ENCODE measurements at regions not wholly inside any gene's neighbourhood (a gene's known extent, or its start where the extent isn't known, plus 50 kb on each side); places are given as distances from the start of the nearest gene placed in this dataset.

DNA sequence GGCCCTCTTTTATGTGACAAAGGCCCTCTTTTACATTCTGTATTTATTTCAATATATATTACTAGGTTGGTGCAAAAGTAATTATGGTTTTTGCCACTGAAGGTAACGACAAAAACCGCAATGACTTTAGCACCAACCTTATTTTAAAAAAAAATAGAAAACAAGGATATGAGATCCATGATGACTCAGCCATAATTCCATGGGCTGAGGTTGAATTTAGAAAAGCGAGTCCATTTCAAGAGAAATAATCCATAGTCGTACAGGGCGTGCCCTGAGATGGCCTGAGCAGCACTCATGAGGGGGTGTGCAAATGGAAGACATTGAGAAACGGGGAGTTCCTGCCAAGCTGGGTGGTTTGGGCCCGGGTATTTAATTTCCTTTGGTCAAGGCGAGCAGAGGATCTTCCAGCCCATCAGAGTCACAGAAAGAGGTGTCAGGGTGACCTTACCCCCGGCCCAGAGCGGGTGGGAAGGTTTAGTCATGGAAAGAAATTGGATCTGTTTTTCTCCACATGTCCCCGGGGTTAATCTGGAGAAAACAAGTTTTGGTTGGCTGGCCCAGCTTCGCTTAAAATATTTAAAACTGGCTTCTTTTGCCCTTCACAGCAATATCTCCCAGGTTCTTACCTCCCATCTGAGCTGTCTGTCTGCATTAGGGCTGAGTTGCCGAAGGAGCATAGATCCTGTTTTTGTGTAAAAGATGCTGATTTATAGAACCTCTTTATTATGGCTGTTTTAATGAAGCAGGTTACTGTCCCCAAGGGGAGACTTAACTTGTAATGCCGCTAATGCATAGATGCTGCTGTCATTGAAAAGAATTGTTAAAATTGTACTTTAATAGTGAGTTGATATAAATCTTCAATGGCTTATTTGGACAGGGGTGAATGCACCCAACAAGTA, 255.6 kb downstream of the PREX1 start:
- ATAC-seq = no peak
- Mint-ChIP-seq H3K4me1 (ENCODE audit: low read depth) (no peaks in the 10 kb centered on the region), H3K27me3 (ENCODE audit: low read depth) (peaks cover 5% of the 10 kb centered on the region), H3K4me3 (no peak overlapping the region), H3K36me3 (ENCODE audit: insufficient read depth) (no peaks in the 10 kb centered on the region), H3K9me3 (no peaks in the 10 kb centered on the region)
- no peak for DNase-seq

- no peak for ATAC-seq
- Mint-ChIP-seq H3K4me3 (no peak overlapping the region), H3K9me3 (no peaks in the 10 kb centered on the region), H3K4me1 (ENCODE audit: low read depth) (no peaks in the 10 kb centered on the region), H3K27me3 (ENCODE audit: low read depth) (peaks cover 11% of the 10 kb centered on the region), H3K36me3 (ENCODE audit: insufficient read depth) (no peaks in the 10 kb centered on the region)
- DNase-seq = no peak
Measured at GRCh38 chr20:48569679-48570078, 258.1 kb downstream of the PREX1 start.

DNA sequence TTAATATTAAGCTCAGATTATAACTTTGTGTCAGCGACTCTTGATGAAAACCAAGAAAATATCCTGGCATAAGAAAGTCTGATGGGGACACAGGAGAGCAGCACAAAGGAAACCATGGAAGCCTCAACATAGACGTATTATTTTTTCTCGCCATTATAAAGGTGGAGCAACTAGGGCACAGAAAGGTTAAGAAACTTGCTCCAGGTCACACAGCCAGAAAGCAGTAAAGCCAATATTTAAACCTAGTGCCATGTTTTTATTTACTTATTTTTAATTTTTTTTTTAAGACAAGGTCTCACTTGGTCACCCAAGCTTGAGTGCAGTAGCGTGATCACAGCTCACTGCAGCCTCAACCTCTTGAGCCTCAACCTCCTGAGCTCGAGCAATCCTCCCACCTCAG, 259.3 kb downstream of the PREX1 start:
- ATAC-seq = no peak
- no peaks in the 10 kb centered on the region for H3K9me3 Mint-ChIP-seq
- H3K27me3 Mint-ChIP-seq (ENCODE audit: low read depth) = peaks cover 13% of the 10 kb centered on the region
- no peak for DNase-seq
- H3K36me3 Mint-ChIP-seq (ENCODE audit: insufficient read depth) = no peaks in the 10 kb centered on the region
- no peaks in the 10 kb centered on the region for H3K4me1 Mint-ChIP-seq (ENCODE audit: low read depth)
- H3K4me3 Mint-ChIP-seq = no peak overlapping the region

DNA sequence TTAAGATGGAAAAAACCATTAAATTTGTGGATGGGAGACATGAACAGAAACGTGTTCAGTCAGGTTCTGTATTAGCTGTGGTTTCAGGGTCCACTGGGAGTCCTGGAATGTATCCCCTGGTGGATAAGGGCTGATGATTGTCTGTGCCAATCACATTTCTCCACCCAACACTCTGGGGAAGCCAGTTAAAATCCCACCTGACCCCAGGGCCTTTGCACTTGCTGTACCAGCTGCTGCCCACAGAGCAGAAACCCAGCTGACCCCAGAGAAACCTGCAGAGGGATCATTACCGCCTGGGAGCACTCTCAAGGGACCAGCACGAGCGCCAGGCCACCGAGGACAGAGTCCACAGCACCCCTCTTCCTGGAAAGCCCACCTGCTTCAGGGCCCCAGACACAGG, 260.7 kb downstream of the PREX1 start:
- ATAC-seq = no peak
- H3K27me3 Mint-ChIP-seq (ENCODE audit: low read depth) = peaks cover 12% of the 10 kb centered on the region
- no peaks in the 10 kb centered on the region for H3K36me3 Mint-ChIP-seq (ENCODE audit: insufficient read depth)
- DNase-seq = no peak
- no peak overlapping the region for H3K4me3 Mint-ChIP-seq
- H3K4me1 Mint-ChIP-seq (ENCODE audit: low read depth) = no peaks in the 10 kb centered on the region
- no peaks in the 10 kb centered on the region for H3K9me3 Mint-ChIP-seq

DNA sequence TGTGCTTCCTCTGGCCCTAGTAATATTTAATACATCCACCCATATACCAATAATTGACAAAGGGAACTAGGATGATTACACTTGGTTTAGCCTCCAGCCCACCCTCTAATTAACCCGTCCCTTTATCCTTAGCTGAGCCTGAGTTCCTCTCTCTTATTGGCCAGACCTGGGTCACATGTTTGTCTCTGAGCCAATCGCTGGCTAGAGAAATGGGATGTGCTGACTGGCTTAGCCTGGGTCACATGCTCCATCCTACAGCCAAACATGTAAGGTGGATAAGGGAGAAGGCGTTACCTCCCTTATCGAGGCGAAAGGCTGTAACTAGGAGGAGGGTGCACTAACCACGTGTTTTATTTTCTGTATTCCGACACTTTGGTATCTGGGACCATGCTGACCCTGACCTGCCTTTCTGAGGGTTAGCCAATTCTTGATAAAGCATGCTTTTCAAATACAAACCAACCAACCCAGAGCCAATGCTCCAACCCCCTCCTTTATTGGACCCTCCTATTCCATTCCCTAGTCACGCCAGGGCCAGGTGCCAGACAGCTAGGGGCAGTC, 262.7 kb downstream of the PREX1 start:
- Mint-ChIP-seq H3K4me1 (ENCODE audit: low read depth) (no peaks in the 10 kb centered on the region), H3K4me3 (no peak overlapping the region), H3K9me3 (no peaks in the 10 kb centered on the region), H3K36me3 (ENCODE audit: insufficient read depth) (no peaks in the 10 kb centered on the region), H3K27me3 (ENCODE audit: low read depth) (peaks cover 12% of the 10 kb centered on the region)
- ATAC-seq = no peak
- no peak for DNase-seq

- no peaks in the 10 kb centered on the region for H3K9me3 Mint-ChIP-seq
- ATAC-seq = no peak
- peaks cover 12% of the 10 kb centered on the region for H3K27me3 Mint-ChIP-seq (ENCODE audit: low read depth)
- no peak overlapping the region for H3K4me3 Mint-ChIP-seq
- no peaks in the 10 kb centered on the region for H3K4me1 Mint-ChIP-seq (ENCODE audit: low read depth)
- DNase-seq = no peak
- no peaks in the 10 kb centered on the region for H3K36me3 Mint-ChIP-seq (ENCODE audit: insufficient read depth)
Measured at GRCh38 chr20:48563191-48563870, 264.5 kb downstream of the PREX1 start.

DNA sequence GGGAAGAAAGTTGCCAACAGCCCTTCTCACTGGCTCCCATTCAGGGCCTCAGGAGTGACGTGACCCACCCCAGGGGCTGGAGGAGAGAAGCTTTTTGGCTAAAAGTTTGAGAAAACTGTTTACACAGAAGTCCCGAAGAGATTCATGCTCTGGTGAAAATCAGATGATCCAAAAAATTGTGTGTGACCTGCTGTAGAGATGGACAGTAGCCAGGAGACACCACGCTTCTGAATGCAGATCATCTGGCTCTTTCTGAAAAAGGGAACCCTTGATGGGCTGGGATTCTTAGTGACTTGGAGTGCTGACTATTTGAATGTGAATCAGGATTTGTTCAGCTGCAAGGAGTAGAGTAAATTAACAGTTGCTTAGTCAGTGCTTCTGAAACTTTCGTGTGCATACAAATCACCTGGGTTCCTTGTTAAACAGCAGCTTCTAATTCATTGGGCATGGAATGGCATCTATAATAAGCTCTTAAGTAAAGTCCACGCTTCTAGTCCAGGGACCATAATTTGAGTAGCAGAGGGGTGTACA, 265.1 kb downstream of the PREX1 start:
- H3K4me3 Mint-ChIP-seq = no peak overlapping the region
- peaks cover 12% of the 10 kb centered on the region for H3K27me3 Mint-ChIP-seq (ENCODE audit: low read depth)
- no peaks in the 10 kb centered on the region for H3K9me3 Mint-ChIP-seq
- ATAC-seq (no peak), DNase-seq (no peak)
- H3K4me1 Mint-ChIP-seq (ENCODE audit: low read depth) = no peaks in the 10 kb centered on the region
- H3K36me3 Mint-ChIP-seq (ENCODE audit: insufficient read depth) = no peaks in the 10 kb centered on the region

DNA sequence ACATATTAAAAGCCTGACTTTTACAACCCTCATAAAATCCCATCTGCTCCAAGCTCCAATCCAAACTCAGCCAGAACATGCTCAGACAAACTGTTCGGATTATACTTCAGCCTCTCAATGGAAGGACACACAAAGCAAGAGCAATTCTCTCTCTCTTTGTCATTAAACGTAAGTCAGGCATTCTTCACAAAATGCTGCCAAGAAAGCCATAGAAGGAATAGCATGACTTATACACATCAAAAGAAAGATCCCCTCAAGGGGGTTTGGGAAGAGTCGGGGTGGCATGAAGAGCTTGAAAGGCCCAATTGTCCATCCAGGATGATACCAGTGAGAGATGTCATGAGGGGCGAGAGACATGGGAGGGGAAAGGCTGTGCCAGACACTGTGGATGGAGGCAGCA, 268.9 kb downstream of the PREX1 start:
- no peaks in the 10 kb centered on the region for H3K4me1 Mint-ChIP-seq (ENCODE audit: low read depth)
- DNase-seq = no peak
- no peak for ATAC-seq
- no peaks in the 10 kb centered on the region for H3K36me3 Mint-ChIP-seq (ENCODE audit: insufficient read depth)
- peaks cover 3% of the 10 kb centered on the region for H3K27me3 Mint-ChIP-seq (ENCODE audit: low read depth)
- H3K9me3 Mint-ChIP-seq = no peaks in the 10 kb centered on the region
- no peak overlapping the region for H3K4me3 Mint-ChIP-seq

GRCh38 chr20:48557380-48557779, 270.4 kb downstream of the PREX1 start:
- H3K4me3 Mint-ChIP-seq = no peak overlapping the region
- H3K9me3 Mint-ChIP-seq = no peaks in the 10 kb centered on the region
- H3K36me3 Mint-ChIP-seq (ENCODE audit: insufficient read depth) = no peaks in the 10 kb centered on the region
- ATAC-seq = no peak
- no peak for DNase-seq
- H3K27me3 Mint-ChIP-seq (ENCODE audit: low read depth) = peaks cover 2% of the 10 kb centered on the region
- no peaks in the 10 kb centered on the region for H3K4me1 Mint-ChIP-seq (ENCODE audit: low read depth)

- DNase-seq = no peak
- ATAC-seq = no peak
- Mint-ChIP-seq H3K27me3 (ENCODE audit: low read depth) (peaks cover 2% of the 10 kb centered on the region), H3K4me1 (ENCODE audit: low read depth) (no peaks in the 10 kb centered on the region), H3K9me3 (no peaks in the 10 kb centered on the region), H3K36me3 (ENCODE audit: insufficient read depth) (no peaks in the 10 kb centered on the region), H3K4me3 (no peak overlapping the region)
Measured at GRCh38 chr20:48556956-48557355, 270.8 kb downstream of the PREX1 start.

GRCh38 chr20:48552550-48552949, 275.2 kb downstream of the PREX1 start:
- H3K4me3 Mint-ChIP-seq = no peak overlapping the region
- no peak for ATAC-seq
- no peaks in the 10 kb centered on the region for H3K36me3 Mint-ChIP-seq (ENCODE audit: insufficient read depth)
- peaks cover 7% of the 10 kb centered on the region for H3K27me3 Mint-ChIP-seq (ENCODE audit: low read depth)
- DNase-seq = no peak
- H3K4me1 Mint-ChIP-seq (ENCODE audit: low read depth) = no peaks in the 10 kb centered on the region
- no peaks in the 10 kb centered on the region for H3K9me3 Mint-ChIP-seq

- no peak for DNase-seq
- no peaks in the 10 kb centered on the region for H3K4me1 Mint-ChIP-seq (ENCODE audit: low read depth)
- ATAC-seq = no peak
- H3K27me3 Mint-ChIP-seq (ENCODE audit: low read depth) = peaks cover 7% of the 10 kb centered on the region
- no peaks in the 10 kb centered on the region for H3K36me3 Mint-ChIP-seq (ENCODE audit: insufficient read depth)
- no peak overlapping the region for H3K4me3 Mint-ChIP-seq
- no peaks in the 10 kb centered on the region for H3K9me3 Mint-ChIP-seq
Measured at GRCh38 chr20:48550814-48551213, 277.0 kb downstream of the PREX1 start.

DNA sequence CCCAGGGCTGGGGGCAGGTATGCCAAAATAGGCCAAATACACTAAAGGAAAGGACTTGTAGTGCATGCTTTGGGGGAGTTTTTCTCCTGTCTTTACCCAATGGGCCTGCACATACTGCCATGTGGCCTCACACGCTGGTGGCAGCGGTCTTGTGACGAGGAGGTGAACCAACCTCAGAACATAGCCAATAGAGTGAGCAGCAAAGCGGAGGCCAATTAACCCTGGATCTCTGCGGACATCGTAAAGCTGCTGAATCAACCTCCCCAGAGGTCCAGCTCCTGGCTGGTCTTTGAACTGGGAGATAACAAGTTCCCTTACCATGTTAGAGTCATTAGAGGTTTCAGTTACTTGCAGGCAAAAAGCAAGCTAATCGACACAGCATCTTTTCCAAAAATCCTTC, 280.1 kb downstream of the PREX1 start:
- no peak for ATAC-seq
- H3K9me3 Mint-ChIP-seq = no peaks in the 10 kb centered on the region

GRCh38 chr20:48544402-48545339, 283.1 kb downstream of the PREX1 start:
- Mint-ChIP-seq H3K4me1 (ENCODE audit: low read depth) (no peaks in the 10 kb centered on the region), H3K4me3 (no peak overlapping the region), H3K27me3 (ENCODE audit: low read depth) (peaks cover 36% of the 10 kb centered on the region), H3K36me3 (ENCODE audit: insufficient read depth) (no peaks in the 10 kb centered on the region), H3K9me3 (no peaks in the 10 kb centered on the region)
- no peak for ATAC-seq
- no peak for DNase-seq

More for the DNA sequence above, 280.1 kb downstream of the PREX1 start:
- peaks cover 29% of the 10 kb centered on the region for H3K27me3 Mint-ChIP-seq (ENCODE audit: low read depth)
- no peak overlapping the region for H3K4me3 Mint-ChIP-seq
- DNase-seq = no peak
- H3K4me1 Mint-ChIP-seq (ENCODE audit: low read depth) = no peaks in the 10 kb centered on the region
- no peaks in the 10 kb centered on the region for H3K36me3 Mint-ChIP-seq (ENCODE audit: insufficient read depth)
